OCI-LY7 (cell line): ENCODE measurements at regions not wholly inside any gene's neighbourhood (a gene's known extent, or its start where the extent isn't known, plus 50 kb on each side); places are given as distances from the start of the nearest gene placed in this dataset.

Experiments
- BruUV-seq: library from RNA; stranded (reverse); fragments of 400-500 nt; replicated peaks from 2 replicates; lab custom pipeline; 2021; lab: Mats Ljungman, UMichigan
- CTCF ChIA-PET: fragments of 300-600 bp; sonication (Branson Sonifier 250); formaldehyde crosslinking; loops from one replicate; lab custom pipeline; 2022; ENCODE audit warnings: antibody characterized with exemption; ENCODE audit not compliant: unreplicated experiment; lab: Charles Lee
- POLR2A ChIA-PET: fragments of 300-600 bp; sonication (Branson Sonifier 250); formaldehyde crosslinking; loops from one replicate; lab custom pipeline; 2022; ENCODE audit warnings: antibody characterized with exemption; lab: Charles Lee
- DNase-seq: peaks from one replicate; pipeline ENCODE4 v3.0.0-alpha.2; 2015; ENCODE audit warnings: low spot score
- H2AFZ ChIP-seq: fragments of 200-600 bp; sonication (generic), shearing (Covaris generic); 2 replicates; pipeline ENCODE4 v1.6.1; 2014; ENCODE audit warnings: mild to moderate bottlenecking, antibody characterized with exemption, low read length, moderate library complexity
- H3K27ac ChIP-seq: fragments of 200-600 bp; sonication (generic); 2 replicates; pipeline ENCODE4 v1.5.1; 2014; ENCODE audit warnings: mixed run types, low read depth, mild to moderate bottlenecking, moderate library complexity, low read length, inconsistent platforms; ENCODE audit not compliant: poor library complexity, severe bottlenecking
- H3K36me3 ChIP-seq: fragments of 200-600 bp; sonication (generic); 2 replicates; pipeline ENCODE4 v1.6.1; 2014; ENCODE audit warnings: mild to moderate bottlenecking, antibody characterized with exemption, low read length, moderate library complexity, mixed read lengths; ENCODE audit not compliant: insufficient read depth
- H3K4me1 ChIP-seq: fragments of 200-600 bp; sonication (generic); 2 replicates; pipeline ENCODE4 v1.5.1; 2014; ENCODE audit warnings: mild to moderate bottlenecking, low read length; ENCODE audit not compliant: insufficient read depth, poor library complexity, severe bottlenecking
- H3K4me2 ChIP-seq: fragments of 200-600 bp; sonication (generic); 2 replicates; pipeline ENCODE4 v1.6.1; 2014; ENCODE audit warnings: mild to moderate bottlenecking, low read length
- H3K4me3 ChIP-seq: fragments of 200-600 bp; sonication (generic); 2 replicates; pipeline ENCODE4 v1.5.1; 2014; ENCODE audit warnings: mild to moderate bottlenecking, low read depth, low read length; ENCODE audit not compliant: poor library complexity, severe bottlenecking
- H3K79me2 ChIP-seq: fragments of 200-600 bp; sonication (generic); 2 replicates; pipeline ENCODE4 v1.6.1; 2016; ENCODE audit warnings: low read depth, mild to moderate bottlenecking, low read length, moderate library complexity, mixed read lengths; ENCODE audit not compliant: insufficient read depth
- H3K9me2 ChIP-seq: fragments of 200-600 bp; sonication (generic); 2 replicates; pipeline ENCODE4 v1.6.1; 2016; ENCODE audit warnings: mild to moderate bottlenecking, low read length, mixed read lengths; ENCODE audit not compliant: insufficient read depth
- H3K9me3 ChIP-seq: fragments of 200-600 bp; sonication (generic); 2 replicates; pipeline ENCODE4 v1.6.1; 2014; ENCODE audit warnings: mild to moderate bottlenecking, mixed run types, low read length, mixed read lengths
- H4K20me1 ChIP-seq: fragments of 200-600 bp; sonication (generic); 2 replicates; pipeline ENCODE4 v1.6.1; 2014; ENCODE audit warnings: mild to moderate bottlenecking, antibody characterized with exemption, low read length, moderate library complexity, mixed read lengths; ENCODE audit not compliant: insufficient read depth
- CTCF ChIP-seq: fragments of 200-600 bp; sonication (generic); conservative IDR thresholded peaks from 2 replicates; pipeline ENCODE4 v1.5.1; 2014; ENCODE audit warnings: mild to moderate bottlenecking, antibody characterized with exemption, low read length, moderate library complexity, mixed read lengths
- EZH2phosphoT487 ChIP-seq: fragments of 200-600 bp; sonication (generic); IDR thresholded peaks from 2 replicates; pipeline ENCODE4 v1.6.1; 2018; ENCODE audit warnings: low read depth, borderline replicate concordance, mild to moderate bottlenecking, mixed run types, antibody characterized with exemption, low read length, moderate library complexity, mixed read lengths
- intact Hi-C: fragments of 100-400 bp; cut with micrococcal nuclease; formaldehyde crosslinking; loops from one replicate; pipeline ENCODE4 v1.10.0; 2022; ENCODE audit not compliant: unreplicated experiment

GRCh38 chr5:143601917-143602333, 198.4 kb upstream of the NR3C1 start:
- no TSS peak for BruUV-seq
- Histone ChIP-seq H3K9me3 (no peaks in the 10 kb centered on the region), H3K4me3 (no peak overlapping the region), H3K36me3 (no peaks in the 10 kb centered on the region; the same call in 1 of the 2 replicates), H3K4me2 (no peak overlapping the region), H2AFZ (no peak overlapping the region), H3K79me2 (no peaks in the 10 kb centered on the region), H3K27ac (no peak overlapping the region), H3K9me2 (no peaks in the 10 kb centered on the region), H4K20me1 (no peaks in the 10 kb centered on the region), H3K4me1 (peaks cover 23% of the 10 kb centered on the region)
- intact Hi-C loops = no loop called here
- TF ChIP-seq EZH2phosphoT487 = no peak
- TF ChIP-seq CTCF = no peak
- no peak for DNase-seq
- ChIA-PET CTCF (no interaction called here), POLR2A (interaction anchor here (2.0 kb wide), 1 partner anchor 9 kb away, joined by 9 read pairs; no protein-coding TSS in a partner anchor)

GRCh38 chr5:143601357-143601756, 197.9 kb upstream of the NR3C1 start:
- no TSS peak for BruUV-seq
- intact Hi-C loops = no loop called here
- CTCF ChIA-PET = no interaction called here

More at GRCh38 chr5:143601357-143601756, 197.9 kb upstream of the NR3C1 start:
- Histone ChIP-seq H3K9me3 (no peaks in the 10 kb centered on the region), H3K4me2 (no peak overlapping the region), H3K79me2 (no peaks in the 10 kb centered on the region), H3K27ac (no peak overlapping the region), H3K4me3 (no peak overlapping the region), H3K36me3 (no peaks in the 10 kb centered on the region; the same call in 1 of the 2 replicates), H4K20me1 (no peaks in the 10 kb centered on the region), H3K4me1 (peaks cover 21% of the 10 kb centered on the region), H2AFZ (no peak overlapping the region), H3K9me2 (no peaks in the 10 kb centered on the region)
- DNase-seq = no peak
- no peak for TF ChIP-seq EZH2phosphoT487
- TF ChIP-seq CTCF = no peak
- POLR2A ChIA-PET = interaction anchor here (0.8 to 2.0 kb wide), 2 partner anchors 8 to 16 kb away, joined by 4 to 9 read pairs; no protein-coding TSS in a partner anchor
